H1 (cell line): ENCODE measurements at regions not wholly inside any gene's neighbourhood (a gene's known extent, or its start where the extent isn't known, plus 50 kb on each side); places are given as distances from the start of the nearest gene placed in this dataset.

ENCODE experiments used
- CTCF ChIA-PET: fragments of 300-600 bp; sonication (Branson Sonifier 250); formaldehyde crosslinking; loops from one replicate; lab custom pipeline; 2021; ENCODE audit not compliant: partially characterized antibody; lab: Charles Lee
- POLR2A ChIA-PET: fragments of 300-600 bp; sonication (Branson Sonifier 250); formaldehyde crosslinking; loops from one replicate; lab custom pipeline; 2021; ENCODE audit warnings: inconsistent platforms; ENCODE audit not compliant: partially characterized antibody; lab: Charles Lee
- DNase-seq, 2 experiments: peaks; one replicate each; pipeline versions ENCODE4 v3.0.0 to v3.0.0-alpha.2; 2010 to 2022; ENCODE audit warnings: low spot score in 2 of 2, low read depth in 1 of 2, mixed read lengths in 1 of 2
- FAIRE-seq: peaks from 2 replicates; lab custom pipeline; 2011; peaks lifted over from hg19 to GRCh38; lab: Jason Lieb, UNC
- H2AFZ ChIP-seq: 2 replicates; pipeline ENCODE4 v1.8.1; 2012; ENCODE audit warnings: low read length, inconsistent platforms
- H2AK5ac ChIP-seq: 2 replicates; pipeline ENCODE4 v1.6.1; 2013; ENCODE audit warnings: low read depth, low read length
- H2BK120ac ChIP-seq: replicated peaks from 2 replicates; pipeline ENCODE3; 2013; ENCODE audit warnings: low read depth, low read length, inconsistent platforms
- H2BK12ac ChIP-seq: 2 replicates; pipeline ENCODE4 v1.6.1; 2013; ENCODE audit warnings: low read depth, low read length
- H2BK15ac ChIP-seq: 2 replicates; pipeline ENCODE4 v1.6.1; 2013; ENCODE audit warnings: low read length
- H2BK20ac ChIP-seq: 2 replicates; pipeline ENCODE4 v1.6.1; 2013; ENCODE audit warnings: low read length
- H2BK5ac ChIP-seq: 2 replicates; pipeline ENCODE4 v1.6.1; 2013; ENCODE audit warnings: low read depth, low read length
- H3K14ac ChIP-seq: 2 replicates; pipeline ENCODE4 v1.6.1; 2013; ENCODE audit warnings: inconsistent platforms; ENCODE audit not compliant: insufficient read length
- H3K18ac ChIP-seq: 2 replicates; pipeline ENCODE4 v1.6.1; 2013; ENCODE audit warnings: low read length; ENCODE audit errors: extremely low read depth
- H3K23ac ChIP-seq: 2 replicates; pipeline ENCODE4 v1.6.1; 2013; ENCODE audit warnings: inconsistent platforms; ENCODE audit not compliant: insufficient read length
- H3K23me2 ChIP-seq: 2 replicates; pipeline ENCODE4 v1.6.1; 2013; ENCODE audit warnings: low read depth, low read length
- H3K27ac ChIP-seq: 2 replicates; pipeline ENCODE4 v1.6.1; 2011; ENCODE audit warnings: low read depth, low read length, inconsistent platforms
- H3K27me3 ChIP-seq, 4 experiments: replicated peaks in 1 of 4; 1 replicate in 1 of 4; 2 replicates in 3 of 4; pipeline versions ENCODE4 v1.6.1 to v1.8.1; 2011 to 2013; ENCODE audit warnings: low read length in 3 of 4, mild to moderate bottlenecking in 3 of 4, inconsistent platforms in 2 of 4, mixed read lengths in 2 of 4, moderate library complexity in 1 of 4; ENCODE audit not compliant: control insufficient read depth in 3 of 4, insufficient read depth in 3 of 4; ENCODE audit errors: extremely low read depth in 1 of 4
- H3K36me3 ChIP-seq, 4 experiments: 2 replicates each; pipeline versions ENCODE4 v1.6.1 to v1.8.1; 2011 to 2013; ENCODE audit warnings: mild to moderate bottlenecking in 4 of 4, low read length in 3 of 4, moderate library complexity in 2 of 4, control low read depth in 1 of 4, inconsistent platforms in 1 of 4; ENCODE audit not compliant: insufficient read depth in 4 of 4, control insufficient read depth in 2 of 4
- H3K4ac ChIP-seq: replicated peaks from 2 replicates; pipeline ENCODE3; 2013; ENCODE audit warnings: low read length, low read depth, mixed read lengths, inconsistent platforms; ENCODE audit not compliant: insufficient read length
- H3K4me1 ChIP-seq, 4 experiments: replicated peaks in 1 of 4; 1 replicate in 1 of 4; 2 replicates in 3 of 4; pipeline versions ENCODE4 v1.6.1 to v1.8.1; 2011 to 2013; ENCODE audit warnings: low read length in 3 of 4, inconsistent platforms in 2 of 4, mixed read lengths in 1 of 4; ENCODE audit not compliant: insufficient read depth in 4 of 4, control insufficient read depth in 3 of 4
- H3K4me2 ChIP-seq, 2 experiments: 2 replicates each; pipeline versions ENCODE4 v1.6.1 to v1.8.1; 2011 to 2013; ENCODE audit warnings: low read depth in 2 of 2, low read length in 2 of 2, control low read depth in 1 of 2, inconsistent platforms in 1 of 2, mild to moderate bottlenecking in 1 of 2; ENCODE audit not compliant: insufficient read depth in 1 of 2
- H3K4me3 ChIP-seq, 4 experiments: fragments of 200-600, 300-600 bp in 1 of 4; sonication (generic), shearing (Covaris generic), sonication (Bioruptor Twin) in 1 of 4; 2 replicates each; pipeline versions ENCODE4 v1.5.1 to v1.8.1; 2011 to 2016; ENCODE audit warnings: low read length in 4 of 4, low read depth in 3 of 4, control low read depth in 2 of 4, inconsistent platforms in 2 of 4, mild to moderate bottlenecking in 2 of 4, mixed read lengths in 1 of 4, moderate library complexity in 1 of 4; ENCODE audit not compliant: insufficient read depth in 2 of 4; ENCODE audit errors: extremely low read depth in 1 of 4
- H3K56ac ChIP-seq: replicated peaks from 2 replicates; pipeline ENCODE3; 2013; ENCODE audit warnings: low read depth, mild to moderate bottlenecking, mixed read lengths, low read length, inconsistent platforms; ENCODE audit not compliant: insufficient read length
- H3K79me1 ChIP-seq: 2 replicates; pipeline ENCODE4 v1.6.1; 2013; ENCODE audit warnings: low read depth, low read length, control low read depth
- H3K79me2 ChIP-seq, 2 experiments: 2 replicates each; pipeline versions ENCODE4 v1.6.1 to v1.8.1; 2012 to 2013; ENCODE audit warnings: low read length in 2 of 2, mild to moderate bottlenecking in 2 of 2, inconsistent platforms in 1 of 2; ENCODE audit not compliant: insufficient read depth in 2 of 2, control insufficient read depth in 1 of 2
- H3K9ac ChIP-seq, 4 experiments: replicated peaks in 1 of 4; 1 replicate in 1 of 4; 2 replicates in 3 of 4; pipeline versions ENCODE4 v1.6.1 to v1.8.1; 2011 to 2013; ENCODE audit warnings: low read depth in 3 of 4, low read length in 3 of 4, control low read depth in 2 of 4, mild to moderate bottlenecking in 2 of 4, moderate library complexity in 2 of 4, inconsistent platforms in 1 of 4; ENCODE audit errors: extremely low read depth in 1 of 4
- H3K9me3 ChIP-seq, 2 experiments: 2 replicates each; pipeline versions ENCODE4 v1.6.1 to v1.8.1; 2012 to 2013; ENCODE audit warnings: mild to moderate bottlenecking in 2 of 2, moderate library complexity in 2 of 2, control low read depth in 1 of 2, inconsistent platforms in 1 of 2, low read depth in 1 of 2, low read length in 1 of 2, mixed read lengths in 1 of 2; ENCODE audit not compliant: insufficient read depth in 2 of 2
- H4K20me1 ChIP-seq, 2 experiments: replicated peaks in 1 of 2; 2 replicates each; pipeline versions ENCODE3 to v1.8.1; 2011 to 2013; ENCODE audit warnings: inconsistent platforms in 2 of 2, low read length in 2 of 2, mild to moderate bottlenecking in 1 of 2; ENCODE audit not compliant: insufficient read depth in 2 of 2, control insufficient read depth in 1 of 2
- H4K5ac ChIP-seq: 2 replicates; pipeline ENCODE4 v1.6.1; 2013; ENCODE audit warnings: low read length, low read depth, mixed read lengths, inconsistent platforms; ENCODE audit not compliant: insufficient read length
- H4K8ac ChIP-seq: 2 replicates; pipeline ENCODE4 v1.8.0; 2013; ENCODE audit warnings: mild to moderate bottlenecking, moderate library complexity, low read length, inconsistent platforms; ENCODE audit not compliant: insufficient read depth; ENCODE audit errors: extremely low read depth
- H4K91ac ChIP-seq: replicated peaks from 2 replicates; pipeline ENCODE3; 2013; ENCODE audit warnings: low read length, mixed read lengths, inconsistent platforms; ENCODE audit not compliant: insufficient read length
- ASH2L ChIP-seq: fragments of 200-600, 300-600 bp; sonication (generic); IDR thresholded peaks from one replicate; pipeline ENCODE4 v1.7.1; 2017; ENCODE audit warnings: low read length
- CEBPB ChIP-seq: IDR thresholded peaks from 2 replicates; pipeline ENCODE4 v1.6.1; 2012; ENCODE audit warnings: low read depth, low read length
- JUN ChIP-seq: IDR thresholded peaks from 2 replicates; pipeline ENCODE4 v1.6.1; 2011; ENCODE audit warnings: low read depth, mild to moderate bottlenecking, improper control_type of control experiment, low read length
- NANOG ChIP-seq: IDR thresholded peaks from 2 replicates; pipeline ENCODE4 v1.6.1; 2011; ENCODE audit warnings: low read length, low read depth, mild to moderate bottlenecking, inconsistent platforms; ENCODE audit not compliant: insufficient read depth, poor library complexity, severe bottlenecking
- SIX5 ChIP-seq: IDR thresholded peaks from 2 replicates; pipeline ENCODE4 v1.6.1; 2011; ENCODE audit warnings: mild to moderate bottlenecking, low read depth, low read length
- TAF1 ChIP-seq: IDR thresholded peaks from 2 replicates; pipeline ENCODE4 v1.6.1; 2011; ENCODE audit warnings: mild to moderate bottlenecking, low read depth, low read length
- WGBS, 2 experiments: shearing (Covaris generic) in 1 of 2; methylation state at CpG; one replicate each; pipeline versions ENCODE4 v1.1.6 to v1.1.7; 2013 to 2015; ENCODE audit warnings: low lambda C conversion rate in 2 of 2, mixed read lengths in 2 of 2, inconsistent platforms in 1 of 2, low coverage in 1 of 2, missing lambda C conversion rate in 1 of 2; ENCODE audit not compliant: insufficient replicate concordance in 2 of 2, insufficient coverage in 1 of 2, insufficient read length in 1 of 2; ENCODE audit errors: extremely low coverage in 1 of 2, missing lambda C conversion rate in 1 of 2; 5-methylcytosine and 5-hydroxymethylcytosine counted together

- no peaks in the 10 kb centered on the region for H3K23me2 ChIP-seq
- no peak for DNase-seq
- no peak overlapping the region for H2BK15ac ChIP-seq
- H3K9me3 ChIP-seq, result no peaks in the 10 kb centered on the region
- H3K27me3 ChIP-seq, result no peaks in the 10 kb centered on the region
- no peak overlapping the region for H3K9ac ChIP-seq
- H4K5ac ChIP-seq, result no peak overlapping the region
- no peaks in the 10 kb centered on the region for H3K36me3 ChIP-seq
- no peak overlapping the region for H2AFZ ChIP-seq
- H2BK5ac ChIP-seq, result no peak overlapping the region
- no peaks in the 10 kb centered on the region for H4K20me1 ChIP-seq
- H3K4me3 ChIP-seq, result no peak overlapping the region
- no peak overlapping the region for H2BK12ac ChIP-seq
- no peak overlapping the region for H4K91ac ChIP-seq
- H3K14ac ChIP-seq, result no peak overlapping the region
- no peak overlapping the region for H3K18ac ChIP-seq
- no peak overlapping the region for H2BK20ac ChIP-seq
- H2BK120ac ChIP-seq, result no peak overlapping the region
- H3K4me2 ChIP-seq, result no peak overlapping the region
- 84% methylated on average over 3 of the region's 3 CpGs; no CpG with 5 or more reads in 1 of the 2 experiments for WGBS, 2 experiments
- FAIRE-seq, result no peak
- no peak overlapping the region for H3K56ac ChIP-seq
- no peaks in the 10 kb centered on the region for H3K4me1 ChIP-seq
- no peak overlapping the region for H3K23ac ChIP-seq
- no peak overlapping the region for H4K8ac ChIP-seq
- no peak overlapping the region for H2AK5ac ChIP-seq
- POLR2A ChIA-PET, result no interaction called here
- no peaks in the 10 kb centered on the region for H3K79me1 ChIP-seq
- CTCF ChIA-PET, result interaction anchor here (1.0 kb wide), 1 partner anchor 39 kb away, joined by 3 read pairs; no protein-coding TSS in a partner anchor
- no peak overlapping the region for H3K27ac ChIP-seq
- H3K4ac ChIP-seq, result no peak overlapping the region
- H3K79me2 ChIP-seq, result no peaks in the 10 kb centered on the region
- TF ChIP-seq SIX5, result no peak
- TF ChIP-seq JUN, result no peak
- TF ChIP-seq ASH2L, result no peak
- TF ChIP-seq TAF1, result no peak
- no peak for TF ChIP-seq CEBPB
- TF ChIP-seq NANOG, result no peak
These were observed 285.3 kb upstream of the GADL1 start for GRCh38 chr3:31179768-31180167.
